ENCODE measurements at regions not wholly inside any gene's neighbourhood (a gene's known extent, or its start where the extent isn't known, plus 50 kb on each side); places are given as distances from the start of the nearest gene placed in this dataset.

- intact Hi-C loops (cut with micrococcal nuclease) = no loop called here
These were observed 123.8 kb upstream of the CACNA2D1 start for GRCh38 chr7:82567356-82567755.

- intact Hi-C loops (cut with micrococcal nuclease) = no loop called here
These were observed 123.2 kb upstream of the CACNA2D1 start for GRCh38 chr7:82566752-82567151.

GRCh38 chr7:82562716-82563404, 119.3 kb upstream of the CACNA2D1 start:
- intact Hi-C loops (cut with micrococcal nuclease) = no loop called here

- intact Hi-C loops (cut with micrococcal nuclease) = no loop called here
These were observed 115.7 kb upstream of the CACNA2D1 start for GRCh38 chr7:82559193-82559805.

GRCh38 chr7:82549616-82550285, 106.2 kb upstream of the CACNA2D1 start:
- intact Hi-C loops (cut with micrococcal nuclease) = no loop called here

- intact Hi-C loops (cut with micrococcal nuclease) = no loop called here
These were observed 104.6 kb upstream of the CACNA2D1 start for GRCh38 chr7:82548141-82548688.

GRCh38 chr7:82542665-82543064, 99.1 kb upstream of the CACNA2D1 start:
- intact Hi-C loops (cut with micrococcal nuclease) = no loop called here

GRCh38 chr7:82539969-82540368, 96.4 kb upstream of the CACNA2D1 start:
- intact Hi-C loops (cut with micrococcal nuclease) = no loop called here

GRCh38 chr7:82534684-82535083, 91.1 kb upstream of the CACNA2D1 start:
- intact Hi-C loops (cut with micrococcal nuclease) = no loop called here

GRCh38 chr7:82530361-82530760, 86.8 kb upstream of the CACNA2D1 start:
- intact Hi-C loops (cut with micrococcal nuclease) = no loop called here

- intact Hi-C loops (cut with micrococcal nuclease) = no loop called here
These were observed 85.2 kb upstream of the CACNA2D1 start for GRCh38 chr7:82528577-82529310.

- intact Hi-C loops (cut with micrococcal nuclease) = no loop called here
These were observed 84.3 kb upstream of the CACNA2D1 start for GRCh38 chr7:82527851-82528250.

- intact Hi-C loops (cut with micrococcal nuclease) = no loop called here
These were observed 78.4 kb upstream of the CACNA2D1 start for GRCh38 chr7:82521906-82522445.

GRCh38 chr7:82517050-82517449, 73.5 kb upstream of the CACNA2D1 start:
- intact Hi-C loops (cut with micrococcal nuclease) = no loop called here

- intact Hi-C loops (cut with micrococcal nuclease) = no loop called here
These were observed 68.0 kb upstream of the CACNA2D1 start for GRCh38 chr7:82511542-82511941.

GRCh38 chr7:82507976-82508677, 64.5 kb upstream of the CACNA2D1 start:
- intact Hi-C loops (cut with micrococcal nuclease) = no loop called here

GRCh38 chr7:82507365-82507975, 63.9 kb upstream of the CACNA2D1 start:
- intact Hi-C loops (cut with micrococcal nuclease) = no loop called here

- intact Hi-C loops (cut with micrococcal nuclease) = no loop called here
These were observed 63.1 kb upstream of the CACNA2D1 start for GRCh38 chr7:82506702-82507101.

GRCh38 chr7:82506208-82506607, 62.6 kb upstream of the CACNA2D1 start:
- intact Hi-C loops (cut with micrococcal nuclease) = no loop called here

- intact Hi-C loops (cut with micrococcal nuclease) = no loop called here
These were observed 57.8 kb upstream of the CACNA2D1 start for GRCh38 chr7:82501346-82501745.

Measured in T-helper 2 cell treated with Interferon-gamma antibody and Interleukin-4, amounts not matched to agents 100 ng/mL and 5 ng/mL, for 36 hours (primary cell).